T follicular helper cell (primary cell): ENCODE measurements at regions not wholly inside any gene's neighbourhood (a gene's known extent, or its start where the extent isn't known, plus 50 kb on each side); places are given as distances from the start of the nearest gene placed in this dataset.

Experiments used
- DNase-seq: peaks from one replicate; pipeline ENCODE4 v3.0.0-alpha.2; 2020; ENCODE audit warnings: low read depth

GRCh38 chr15:98390946-98391530 is 257.3 kb upstream of the IGF1R start:
- DNase-seq, result no peak

- DNase-seq, result no peak
These were observed 256.8 kb upstream of the IGF1R start for GRCh38 chr15:98391568-98391967.

- DNase-seq, result no peak
These were observed 254.9 kb upstream of the IGF1R start for GRCh38 chr15:98393471-98393870.

GRCh38 chr15:98394546-98394945 is 253.8 kb upstream of the IGF1R start:
- no peak for DNase-seq

GRCh38 chr15:98395974-98396610 is 252.2 kb upstream of the IGF1R start:
- DNase-seq, result no peak

- DNase-seq, result no peak
These were observed 250.9 kb upstream of the IGF1R start for GRCh38 chr15:98397419-98397818.

- no peak for DNase-seq
These were observed 250.3 kb upstream of the IGF1R start for GRCh38 chr15:98398056-98398455.

GRCh38 chr15:98398886-98399285 is 249.5 kb upstream of the IGF1R start:
- DNase-seq, result no peak

GRCh38 chr15:98400120-98400519 is 248.2 kb upstream of the IGF1R start:
- DNase-seq, result no peak

- DNase-seq, result no peak
These were observed 247.3 kb upstream of the IGF1R start for GRCh38 chr15:98401029-98401428.

- DNase-seq, result no peak
These were observed 245.9 kb upstream of the IGF1R start for GRCh38 chr15:98402486-98402885.

- no peak for DNase-seq
These were observed 245.2 kb upstream of the IGF1R start for GRCh38 chr15:98403169-98403568.

- no peak for DNase-seq
These were observed 244.8 kb upstream of the IGF1R start for GRCh38 chr15:98403569-98403968.

GRCh38 chr15:98405013-98405412 is 243.3 kb upstream of the IGF1R start:
- no peak for DNase-seq

- no peak for DNase-seq
These were observed 240.1 kb upstream of the IGF1R start for GRCh38 chr15:98408231-98408630.

GRCh38 chr15:98410328-98410727 is 238.0 kb upstream of the IGF1R start:
- no peak for DNase-seq

GRCh38 chr15:98412852-98413251 is 235.5 kb upstream of the IGF1R start:
- DNase-seq, result no peak

- no peak for DNase-seq
These were observed 234.3 kb upstream of the IGF1R start for GRCh38 chr15:98413933-98414546.

- DNase-seq, result no peak
These were observed 232.0 kb upstream of the IGF1R start for GRCh38 chr15:98416222-98416855.

GRCh38 chr15:98417346-98417745 is 231.0 kb upstream of the IGF1R start:
- no peak for DNase-seq

- no peak for DNase-seq
These were observed 230.2 kb upstream of the IGF1R start for GRCh38 chr15:98418122-98418521.

GRCh38 chr15:98419173-98419780 is 229.1 kb upstream of the IGF1R start:
- DNase-seq, result no peak

- no peak for DNase-seq
These were observed 227.5 kb upstream of the IGF1R start for GRCh38 chr15:98420837-98421236.
